SK-N-SH (cell line): ENCODE measurements at regions not wholly inside any gene's neighbourhood (a gene's known extent, or its start where the extent isn't known, plus 50 kb on each side); places are given as distances from the start of the nearest gene placed in this dataset.

Experiments used
- CTCF ChIA-PET: fragments of 300-600, 350-600 bp; formaldehyde crosslinking; extraction: SDS; loops from one replicate; lab custom pipeline; 2021; lab: Yijun Ruan, JAX
- POLR2A ChIA-PET: fragments of 350-600 bp; sonication (Branson Sonifier 250); formaldehyde crosslinking; extraction: SDS; loops from one replicate; lab custom pipeline; 2020; ENCODE audit warnings: antibody characterized with exemption, inconsistent platforms; lab: Yijun Ruan, JAX
- DNase-seq: peaks from one replicate; pipeline ENCODE4 v3.0.0; 2012
- H2AFZ ChIP-seq: fragments of 200-600 bp; sonication (generic); 2 replicates; pipeline ENCODE4 v1.8.1; 2016; ENCODE audit warnings: antibody characterized with exemption, mild to moderate bottlenecking, low read depth
- H3F3A ChIP-seq: fragments of 200-600 bp; sonication (generic); replicated peaks from 2 replicates; pipeline ENCODE3; 2016; ENCODE audit warnings: antibody characterized with exemption, mild to moderate bottlenecking; ENCODE audit not compliant: insufficient read depth
- H3K27ac ChIP-seq, 2 experiments: fragments of 200-500 bp in 1 of 2; fragments of 200-600 bp in 1 of 2; sonication (Bioruptor generic) in 1 of 2; sonication (generic), shearing (Covaris generic) in 1 of 2; 2 replicates each; pipeline versions ENCODE4 v1.5.1 to v1.6.1; 2014 to 2016; ENCODE audit warnings: low read depth in 2 of 2, inconsistent platforms in 1 of 2, low read length in 1 of 2, mild to moderate bottlenecking in 1 of 2, mixed read lengths in 1 of 2
- H3K27me3 ChIP-seq: fragments of 200-600 bp; sonication (generic), shearing (Covaris generic); 2 replicates; pipeline ENCODE4 v1.6.1; 2016; ENCODE audit warnings: mixed run types; ENCODE audit not compliant: insufficient read depth
- H3K36me3 ChIP-seq, 2 experiments: fragments of 200-500 bp in 1 of 2; fragments of 200-600 bp in 1 of 2; sonication (Bioruptor generic) in 1 of 2; sonication (generic) in 1 of 2; replicated peaks in 1 of 2; 2 replicates each; pipeline versions ENCODE3 to v1.5.1; 2014 to 2016; ENCODE audit warnings: low read length in 1 of 2, mild to moderate bottlenecking in 1 of 2; ENCODE audit not compliant: insufficient read depth in 2 of 2, control insufficient read depth in 1 of 2
- H3K4me1 ChIP-seq, 2 experiments: fragments of 200-500 bp in 1 of 2; fragments of 200-600 bp in 1 of 2; sonication (Bioruptor generic) in 1 of 2; sonication (generic), shearing (Covaris generic) in 1 of 2; 2 replicates each; pipeline versions ENCODE4 v1.5.1 to v1.6.1; 2014 to 2016; ENCODE audit warnings: low read depth in 1 of 2, low read length in 1 of 2, mixed run types in 1 of 2; ENCODE audit not compliant: insufficient read depth in 2 of 2, control insufficient read depth in 1 of 2
- H3K4me2 ChIP-seq: fragments of 200-600 bp; sonication (generic), shearing (Covaris generic); 2 replicates; pipeline ENCODE4 v1.6.1; 2017; ENCODE audit warnings: mixed run types
- H3K4me3 ChIP-seq, 2 experiments: fragments of 200-500 bp in 1 of 2; fragments of 200-600 bp in 1 of 2; sonication (Bioruptor generic) in 1 of 2; sonication (generic), shearing (Covaris generic) in 1 of 2; 2 replicates each; pipeline versions ENCODE4 v1.5.1 to v1.8.1; 2014 to 2016; ENCODE audit warnings: low read depth in 2 of 2, inconsistent platforms in 1 of 2, low read length in 1 of 2, mild to moderate bottlenecking in 1 of 2, mixed read lengths in 1 of 2, moderate library complexity in 1 of 2
- H3K79me2 ChIP-seq: fragments of 200-600 bp; sonication (generic); 2 replicates; pipeline ENCODE4 v1.8.1; 2017; ENCODE audit warnings: mild to moderate bottlenecking; ENCODE audit not compliant: insufficient read depth
- H3K9ac ChIP-seq: fragments of 200-600 bp; sonication (generic); 2 replicates; pipeline ENCODE4 v1.6.1; 2017; ENCODE audit warnings: mixed run types
- H3K9me2 ChIP-seq: fragments of 200-600 bp; sonication (generic); 2 replicates; pipeline ENCODE4 v1.6.1; 2017; ENCODE audit warnings: mixed run types
- H3K9me3 ChIP-seq: fragments of 200-600 bp; sonication (generic); 2 replicates; pipeline ENCODE4 v1.6.1; 2017; ENCODE audit warnings: mixed run types, mild to moderate bottlenecking, moderate library complexity
- H4K20me1 ChIP-seq: fragments of 200-600 bp; sonication (generic); 2 replicates; pipeline ENCODE4 v1.6.1; 2017; ENCODE audit warnings: mild to moderate bottlenecking, mixed run types; ENCODE audit not compliant: insufficient read depth
- CHD2 ChIP-seq: fragments of 150-350 bp; IDR thresholded peaks from 2 replicates; pipeline ENCODE4 v1.6.1; 2018; ENCODE audit warnings: low read length; ENCODE audit not compliant: partially characterized antibody
- MEF2A ChIP-seq: IDR thresholded peaks from 2 replicates; pipeline ENCODE4 v1.4.0; 2012; ENCODE audit warnings: low read depth, borderline replicate concordance
- NRF1 ChIP-seq: IDR thresholded peaks from 2 replicates; pipeline ENCODE4 v1.6.1; 2012; ENCODE audit warnings: low read depth, mild to moderate bottlenecking, low read length
- POLR2AphosphoS5 ChIP-seq: IDR thresholded peaks from 2 replicates; pipeline ENCODE4 v1.6.1; 2012; ENCODE audit warnings: low read depth, low read length
- RCOR1 ChIP-seq: fragments of 150-350 bp; IDR thresholded peaks from 2 replicates; pipeline ENCODE4 v1.6.1; 2017; ENCODE audit warnings: antibody characterized with exemption, low read length
- RXRA ChIP-seq: IDR thresholded peaks from 2 replicates; pipeline ENCODE4 v1.4.0; 2012; ENCODE audit warnings: low read depth, mild to moderate bottlenecking, borderline replicate concordance
- SIN3A ChIP-seq: IDR thresholded peaks from 2 replicates; pipeline ENCODE4 v1.6.1; 2012; ENCODE audit warnings: low read depth, mild to moderate bottlenecking, low read length, moderate library complexity, borderline replicate concordance
- TAF1 ChIP-seq: IDR thresholded peaks from 2 replicates; pipeline ENCODE4 v1.6.1; 2012; ENCODE audit warnings: low read depth, mild to moderate bottlenecking, low read length, moderate library complexity, borderline replicate concordance
- TCF12 ChIP-seq: IDR thresholded peaks from 2 replicates; pipeline ENCODE4 v1.4.0; 2012
- TEAD4 ChIP-seq: IDR thresholded peaks from 2 replicates; pipeline ENCODE4 v1.4.0; 2012; ENCODE audit warnings: mild to moderate bottlenecking, borderline replicate concordance; ENCODE audit not compliant: insufficient read depth
- WGBS: methylation state at CpG from one replicate; pipeline ENCODE4 v1.1.6; 2017; ENCODE audit warnings: low lambda C conversion rate; 5-methylcytosine and 5-hydroxymethylcytosine counted together
- TF ChIP-seq, protein P1 (sequence below): IDR thresholded peaks from 2 replicates; pipeline ENCODE4 v1.4.0; 2012; ENCODE audit warnings: low read depth
- TF ChIP-seq, protein P2 (sequence below): IDR thresholded peaks from 2 replicates; pipeline ENCODE4; 2012
- TF ChIP-seq, protein P3 (sequence below): fragments of 150-350 bp; IDR thresholded peaks from 2 replicates; pipeline ENCODE4 v1.6.1; 2016; ENCODE audit warnings: mild to moderate bottlenecking, low read depth, low read length

- no peak for TF ChIP-seq CHD2
- TF ChIP-seq SIN3A, result no peak
- no peak for TF ChIP-seq MEF2A
- TF ChIP-seq TAF1, result no peak
- no peak for TF ChIP-seq TCF12
- TF ChIP-seq, protein P1, sequence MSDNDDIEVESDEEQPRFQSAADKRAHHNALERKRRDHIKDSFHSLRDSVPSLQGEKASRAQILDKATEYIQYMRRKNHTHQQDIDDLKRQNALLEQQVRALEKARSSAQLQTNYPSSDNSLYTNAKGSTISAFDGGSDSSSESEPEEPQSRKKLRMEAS, result no peak
- TF ChIP-seq RXRA, result no peak
- 0% methylated on average over 1 of the region's 1 CpG for WGBS
- H3K9me2 ChIP-seq, result no peaks in the 10 kb centered on the region
- no peaks in the 10 kb centered on the region for H3K4me1 ChIP-seq
- ChIA-PET CTCF (no interaction called here), POLR2A (no interaction called here)
- no peaks in the 10 kb centered on the region for H3K79me2 ChIP-seq
- no peaks in the 10 kb centered on the region for H3K36me3 ChIP-seq
- no peaks in the 10 kb centered on the region for H3K9me3 ChIP-seq
- H3K9ac ChIP-seq, result no peak overlapping the region
- peaks cover 9% of the 10 kb centered on the region; the same call in 1 of the 2 replicates for H3K27me3 ChIP-seq
- H2AFZ ChIP-seq, result no peak overlapping the region
- no peak overlapping the region for H3K27ac ChIP-seq
- H4K20me1 ChIP-seq, result no peaks in the 10 kb centered on the region
- no peaks in the 10 kb centered on the region for H3F3A ChIP-seq
- H3K4me2 ChIP-seq, result no peak overlapping the region
- no peak overlapping the region for H3K4me3 ChIP-seq
- no peak for DNase-seq
Measured at GRCh38 chr18:73897517-73897916, 250.1 kb downstream of the FBXO15 start.

- ChIA-PET POLR2A (no interaction called here), CTCF (no interaction called here)
- no peaks in the 10 kb centered on the region for H3K36me3 ChIP-seq
- H3K27ac ChIP-seq, result no peak overlapping the region
- no peak overlapping the region for H3K4me3 ChIP-seq
- no peaks in the 10 kb centered on the region for H3K9me3 ChIP-seq
- no peaks in the 10 kb centered on the region for H3F3A ChIP-seq
- H3K9ac ChIP-seq, result no peak overlapping the region
- no peaks in the 10 kb centered on the region for H3K9me2 ChIP-seq
- no peaks in the 10 kb centered on the region for H3K4me1 ChIP-seq
- H3K79me2 ChIP-seq, result no peaks in the 10 kb centered on the region
- H3K27me3 ChIP-seq, result peaks cover 15% of the 10 kb centered on the region
- TF ChIP-seq, protein P2, sequence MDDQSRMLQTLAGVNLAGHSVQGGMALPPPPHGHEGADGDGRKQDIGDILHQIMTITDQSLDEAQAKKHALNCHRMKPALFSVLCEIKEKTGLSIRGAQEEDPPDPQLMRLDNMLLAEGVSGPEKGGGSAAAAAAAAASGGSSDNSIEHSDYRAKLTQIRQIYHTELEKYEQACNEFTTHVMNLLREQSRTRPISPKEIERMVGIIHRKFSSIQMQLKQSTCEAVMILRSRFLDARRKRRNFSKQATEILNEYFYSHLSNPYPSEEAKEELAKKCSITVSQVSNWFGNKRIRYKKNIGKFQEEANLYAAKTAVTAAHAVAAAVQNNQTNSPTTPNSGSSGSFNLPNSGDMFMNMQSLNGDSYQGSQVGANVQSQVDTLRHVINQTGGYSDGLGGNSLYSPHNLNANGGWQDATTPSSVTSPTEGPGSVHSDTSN, result no peak
- TF ChIP-seq, protein P3, sequence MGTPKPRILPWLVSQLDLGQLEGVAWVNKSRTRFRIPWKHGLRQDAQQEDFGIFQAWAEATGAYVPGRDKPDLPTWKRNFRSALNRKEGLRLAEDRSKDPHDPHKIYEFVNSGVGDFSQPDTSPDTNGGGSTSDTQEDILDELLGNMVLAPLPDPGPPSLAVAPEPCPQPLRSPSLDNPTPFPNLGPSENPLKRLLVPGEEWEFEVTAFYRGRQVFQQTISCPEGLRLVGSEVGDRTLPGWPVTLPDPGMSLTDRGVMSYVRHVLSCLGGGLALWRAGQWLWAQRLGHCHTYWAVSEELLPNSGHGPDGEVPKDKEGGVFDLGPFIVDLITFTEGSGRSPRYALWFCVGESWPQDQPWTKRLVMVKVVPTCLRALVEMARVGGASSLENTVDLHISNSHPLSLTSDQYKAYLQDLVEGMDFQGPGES, result no peak
- no peaks in the 10 kb centered on the region for H4K20me1 ChIP-seq
- H3K4me2 ChIP-seq, result no peak overlapping the region
- 11% methylated on average over 3 of the region's 3 CpGs for WGBS
- no peak overlapping the region for H2AFZ ChIP-seq
- DNase-seq, result no peak
Measured at GRCh38 chr18:73896685-73897084, 250.9 kb downstream of the FBXO15 start.

DNA sequence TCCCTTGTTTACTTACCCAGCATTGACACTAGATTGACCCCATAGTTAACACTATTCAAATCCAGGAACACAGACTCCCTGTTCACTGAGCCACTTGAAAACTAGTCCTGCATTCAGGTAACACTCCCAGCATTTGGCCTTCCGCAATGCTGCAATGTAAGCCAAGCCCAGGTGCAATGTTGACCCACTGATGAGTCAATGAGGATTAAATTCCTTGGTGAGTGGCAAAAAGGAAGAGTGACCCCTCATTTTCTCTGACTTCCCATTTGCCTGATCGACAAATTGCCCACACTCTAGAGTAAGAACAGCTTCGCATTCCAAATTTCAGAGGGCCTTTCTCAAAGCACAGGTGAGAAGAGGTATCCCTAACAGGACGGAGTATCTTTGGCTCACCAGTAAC is 251.9 kb downstream of the FBXO15 start:
- H3K9me3 ChIP-seq, result no peaks in the 10 kb centered on the region
- no peak overlapping the region for H3K27ac ChIP-seq
- no peaks in the 10 kb centered on the region for H3K9me2 ChIP-seq
- DNase-seq, result no peak
- H3F3A ChIP-seq, result no peaks in the 10 kb centered on the region
- no peak for TF ChIP-seq NRF1
- no peak for TF ChIP-seq POLR2AphosphoS5
- no peak for TF ChIP-seq RCOR1
- TF ChIP-seq TEAD4, result no peak
- no peak for TF ChIP-seq CHD2
- TF ChIP-seq, all 33 proteins: peak for 0
- Histone ChIP-seq H2AFZ (no peak overlapping the region), H3K4me2 (no peak overlapping the region), H3K4me3 (no peak overlapping the region), H4K20me1 (no peaks in the 10 kb centered on the region), H3K4me1 (no peaks in the 10 kb centered on the region), H3K9ac (no peak overlapping the region), H3K79me2 (no peaks in the 10 kb centered on the region), H3K36me3 (no peaks in the 10 kb centered on the region), H3K27me3 (peaks cover 24% of the 10 kb centered on the region)
- POLR2A ChIA-PET, result no interaction called here
- WGBS, result 6% methylated on average over 4 of the region's 4 CpGs
- CTCF ChIA-PET, result no interaction called here
